ENCODE measurements at regions not wholly inside any gene's neighbourhood (a gene's known extent, or its start where the extent isn't known, plus 50 kb on each side); places are given as distances from the start of the nearest gene placed in this dataset.

DNA sequence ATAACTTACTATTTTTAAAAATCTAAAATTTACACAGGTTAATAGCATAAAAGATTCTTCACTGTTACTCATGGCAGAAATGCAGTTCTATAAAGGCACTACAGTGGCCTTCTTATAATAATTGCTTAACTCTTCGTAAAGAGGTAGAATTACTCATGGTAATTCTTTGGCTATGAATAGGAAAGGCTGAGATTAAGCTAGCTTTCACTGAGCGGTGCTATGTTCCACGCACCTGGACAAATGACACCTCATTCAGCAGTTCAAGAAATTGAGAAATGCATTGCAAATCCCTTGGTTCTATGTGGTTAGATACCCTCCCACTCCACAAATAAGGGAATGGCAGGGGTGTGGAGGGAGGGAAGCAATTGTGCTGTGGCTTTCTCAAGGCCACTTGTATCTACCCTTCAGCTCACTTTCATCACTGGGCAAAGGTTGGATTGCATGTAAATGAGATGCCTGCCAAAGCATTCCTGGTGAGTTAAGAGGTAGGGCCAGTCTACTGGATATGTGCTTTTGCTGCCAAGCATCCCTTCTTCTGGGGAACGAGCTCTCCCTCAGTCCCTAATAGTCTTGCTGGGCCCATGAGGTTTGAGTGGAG is 210.9 kb downstream of the TEX36 start:
- no peak overlapping the region for H3K4me3 ChIP-seq (replicated peaks in 1 of 2; ENCODE audit: low read depth in 1 of 2, low read length in 2 of 2)
- H2AFZ ChIP-seq (ENCODE audit: low read depth, low read length, poor library complexity, severe bottlenecking): no peak overlapping the region
- no peak overlapping the region for H3K27ac ChIP-seq (ENCODE audit: low read depth, low read length)
- H3K4me2 ChIP-seq (ENCODE audit: low read length): no peak overlapping the region
- H3K9me3 ChIP-seq (ENCODE audit: control insufficient read depth in 1 of 2, insufficient read depth in 1 of 2, low read depth in 1 of 2, low read length in 2 of 2): no peaks in the 10 kb centered on the region
- ATAC-seq (no peak), DNase-seq (ENCODE audit: low read depth, low spot score) (no peak)
- H3K36me3 ChIP-seq (ENCODE audit: control insufficient read depth in 1 of 2, insufficient read depth in 2 of 2, low read length in 2 of 2): no peaks in the 10 kb centered on the region
- no peaks in the 10 kb centered on the region for H3K9me2 ChIP-seq (ENCODE audit: insufficient read depth)
- intact Hi-C loops (cut with micrococcal nuclease): no loop called here
- CTCF ChIA-PET: interaction anchor here (1.6 kb wide), 1 partner anchor 24 kb away, joined by 5 read pairs; no protein-coding TSS in a partner anchor
- RAD21 ChIA-PET (ENCODE audit: low non-redundant PET in 1 of 2, low total read pairs in 2 of 2, uncharacterized antibody in 2 of 2, unreplicated experiment in 2 of 2): no interaction called here
- POLR2A ChIA-PET: no interaction called here
- no TSS peak for BruUV-seq (replicated peaks)
- no peaks in the 10 kb centered on the region for H3K4me1 ChIP-seq (ENCODE audit: control insufficient read depth in 1 of 2, insufficient read depth in 2 of 2, low read length in 2 of 2)
- H4K20me1 ChIP-seq (ENCODE audit: insufficient read depth): no peaks in the 10 kb centered on the region
- peaks cover 92% of the 10 kb centered on the region for H3K27me3 ChIP-seq (ENCODE audit: insufficient read depth, low read length)
- TF ChIP-seq SRF (IDR thresholded peaks at IDR 0.05; ENCODE audit: low read depth) (no peak), SIN3A (IDR thresholded peaks at IDR 0.05; ENCODE audit: low read depth) (no peak)
- TF ChIP-seq, protein P1, sequence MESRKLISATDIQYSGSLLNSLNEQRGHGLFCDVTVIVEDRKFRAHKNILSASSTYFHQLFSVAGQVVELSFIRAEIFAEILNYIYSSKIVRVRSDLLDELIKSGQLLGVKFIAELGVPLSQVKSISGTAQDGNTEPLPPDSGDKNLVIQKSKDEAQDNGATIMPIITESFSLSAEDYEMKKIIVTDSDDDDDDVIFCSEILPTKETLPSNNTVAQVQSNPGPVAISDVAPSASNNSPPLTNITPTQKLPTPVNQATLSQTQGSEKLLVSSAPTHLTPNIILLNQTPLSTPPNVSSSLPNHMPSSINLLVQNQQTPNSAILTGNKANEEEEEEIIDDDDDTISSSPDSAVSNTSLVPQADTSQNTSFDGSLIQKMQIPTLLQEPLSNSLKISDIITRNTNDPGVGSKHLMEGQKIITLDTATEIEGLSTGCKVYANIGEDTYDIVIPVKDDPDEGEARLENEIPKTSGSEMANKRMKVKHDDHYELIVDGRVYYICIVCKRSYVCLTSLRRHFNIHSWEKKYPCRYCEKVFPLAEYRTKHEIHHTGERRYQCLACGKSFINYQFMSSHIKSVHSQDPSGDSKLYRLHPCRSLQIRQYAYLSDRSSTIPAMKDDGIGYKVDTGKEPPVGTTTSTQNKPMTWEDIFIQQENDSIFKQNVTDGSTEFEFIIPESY (IDR thresholded peaks at IDR 0.05; ENCODE audit: extremely low read depth, insufficient replicate concordance, low read length): no peak
- H3K79me2 ChIP-seq (ENCODE audit: insufficient read depth, low read length): no peaks in the 10 kb centered on the region
- no peak overlapping the region for H3K9ac ChIP-seq (ENCODE audit: low read length)

DNA sequence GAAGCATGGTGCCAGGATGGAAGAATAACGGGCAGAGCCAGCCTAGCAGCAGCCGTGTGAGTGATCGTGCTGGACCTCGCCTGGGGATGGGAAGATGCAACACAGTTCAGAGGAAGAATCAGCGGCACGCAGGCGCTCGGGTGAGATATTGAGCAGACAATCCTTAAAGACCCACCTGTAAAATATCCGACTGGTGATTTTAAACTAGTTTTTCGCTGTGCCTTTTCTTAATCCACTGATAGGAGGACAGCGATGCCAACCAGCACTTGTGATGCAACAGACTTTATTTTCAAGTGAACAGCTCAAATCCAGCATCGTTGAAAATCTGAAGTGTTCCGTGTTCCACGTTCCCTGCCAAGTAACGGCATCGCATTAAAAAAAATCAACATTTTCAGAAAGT is 214.7 kb downstream of the TEX36 start:
- TF ChIP-seq JUND (IDR thresholded peaks at IDR 0.05): no peak
- no peak for TF ChIP-seq ZNF274 (IDR thresholded peaks at IDR 0.05; ENCODE audit: low read depth, low read length)
- TF ChIP-seq CEBPB (IDR thresholded peaks at IDR 0.05; ENCODE audit: low read depth): no peak
- TF ChIP-seq EGR1 (IDR thresholded peaks at IDR 0.05; ENCODE audit: low read depth): no peak
- TF ChIP-seq, protein P2, sequence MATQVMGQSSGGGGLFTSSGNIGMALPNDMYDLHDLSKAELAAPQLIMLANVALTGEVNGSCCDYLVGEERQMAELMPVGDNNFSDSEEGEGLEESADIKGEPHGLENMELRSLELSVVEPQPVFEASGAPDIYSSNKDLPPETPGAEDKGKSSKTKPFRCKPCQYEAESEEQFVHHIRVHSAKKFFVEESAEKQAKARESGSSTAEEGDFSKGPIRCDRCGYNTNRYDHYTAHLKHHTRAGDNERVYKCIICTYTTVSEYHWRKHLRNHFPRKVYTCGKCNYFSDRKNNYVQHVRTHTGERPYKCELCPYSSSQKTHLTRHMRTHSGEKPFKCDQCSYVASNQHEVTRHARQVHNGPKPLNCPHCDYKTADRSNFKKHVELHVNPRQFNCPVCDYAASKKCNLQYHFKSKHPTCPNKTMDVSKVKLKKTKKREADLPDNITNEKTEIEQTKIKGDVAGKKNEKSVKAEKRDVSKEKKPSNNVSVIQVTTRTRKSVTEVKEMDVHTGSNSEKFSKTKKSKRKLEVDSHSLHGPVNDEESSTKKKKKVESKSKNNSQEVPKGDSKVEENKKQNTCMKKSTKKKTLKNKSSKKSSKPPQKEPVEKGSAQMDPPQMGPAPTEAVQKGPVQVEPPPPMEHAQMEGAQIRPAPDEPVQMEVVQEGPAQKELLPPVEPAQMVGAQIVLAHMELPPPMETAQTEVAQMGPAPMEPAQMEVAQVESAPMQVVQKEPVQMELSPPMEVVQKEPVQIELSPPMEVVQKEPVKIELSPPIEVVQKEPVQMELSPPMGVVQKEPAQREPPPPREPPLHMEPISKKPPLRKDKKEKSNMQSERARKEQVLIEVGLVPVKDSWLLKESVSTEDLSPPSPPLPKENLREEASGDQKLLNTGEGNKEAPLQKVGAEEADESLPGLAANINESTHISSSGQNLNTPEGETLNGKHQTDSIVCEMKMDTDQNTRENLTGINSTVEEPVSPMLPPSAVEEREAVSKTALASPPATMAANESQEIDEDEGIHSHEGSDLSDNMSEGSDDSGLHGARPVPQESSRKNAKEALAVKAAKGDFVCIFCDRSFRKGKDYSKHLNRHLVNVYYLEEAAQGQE (IDR thresholded peaks at IDR 0.05; ENCODE audit: low read depth): no peak
- TF ChIP-seq TCF7L2 (IDR thresholded peaks at IDR 0.05; ENCODE audit: borderline replicate concordance, extremely low read depth, insufficient read depth, insufficient read length): no peak
- TF ChIP-seq, protein P3, sequence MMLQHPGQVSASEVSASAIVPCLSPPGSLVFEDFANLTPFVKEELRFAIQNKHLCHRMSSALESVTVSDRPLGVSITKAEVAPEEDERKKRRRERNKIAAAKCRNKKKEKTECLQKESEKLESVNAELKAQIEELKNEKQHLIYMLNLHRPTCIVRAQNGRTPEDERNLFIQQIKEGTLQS (IDR thresholded peaks at IDR 0.05): no peak
- TF ChIP-seq EZH2 (IDR thresholded peaks at IDR 0.05): no peak
- no peak for TF ChIP-seq POLR2A (IDR thresholded peaks at IDR 0.05; ENCODE audit: borderline replicate concordance, extremely low read depth, insufficient read depth, insufficient read length)
- TF ChIP-seq YY1 (IDR thresholded peaks at IDR 0.05; ENCODE audit: extremely low read depth, insufficient replicate concordance, low read depth, low read length): no peak
- no peak overlapping the region for H2AFZ ChIP-seq (ENCODE audit: low read depth, low read length, poor library complexity, severe bottlenecking)
- no TSS peak for BruUV-seq (replicated peaks)

More for the DNA sequence above, 214.7 kb downstream of the TEX36 start:
- no peak for ATAC-seq
- ChIA-PET POLR2A (no interaction called here), RAD21 (ENCODE audit: low non-redundant PET in 1 of 2, low total read pairs in 2 of 2, uncharacterized antibody in 2 of 2, unreplicated experiment in 2 of 2) (no interaction called here), CTCF (interaction anchor here (2.9 kb wide), 1 partner anchor 20 kb away, joined by 9 read pairs; no protein-coding TSS in a partner anchor)
- intact Hi-C loops (cut with micrococcal nuclease): no loop called here
- Histone ChIP-seq H3K27ac (ENCODE audit: low read depth, low read length) (no peak overlapping the region), H3K9me2 (ENCODE audit: insufficient read depth) (no peaks in the 10 kb centered on the region), H3K27me3 (ENCODE audit: insufficient read depth, low read length) (peaks cover 93% of the 10 kb centered on the region), H3K36me3 (ENCODE audit: control insufficient read depth in 1 of 2, insufficient read depth in 2 of 2, low read length in 2 of 2) (no peaks in the 10 kb centered on the region), H3K4me3 (replicated peaks in 1 of 2; ENCODE audit: low read depth in 1 of 2, low read length in 2 of 2) (no peak overlapping the region), H3K79me2 (ENCODE audit: insufficient read depth, low read length) (no peaks in the 10 kb centered on the region), H3K4me1 (ENCODE audit: control insufficient read depth in 1 of 2, insufficient read depth in 2 of 2, low read length in 2 of 2) (no peaks in the 10 kb centered on the region), H3K4me2 (ENCODE audit: low read length) (no peak overlapping the region), H3K9me3 (ENCODE audit: control insufficient read depth in 1 of 2, insufficient read depth in 1 of 2, low read depth in 1 of 2, low read length in 2 of 2) (no peaks in the 10 kb centered on the region), H3K9ac (ENCODE audit: low read length) (no peak overlapping the region), H4K20me1 (ENCODE audit: insufficient read depth) (no peaks in the 10 kb centered on the region)
- DNase-seq (ENCODE audit: low read depth, low spot score): no peak

All from HCT116 (cell line).